Ascending aorta (tissue), 2 donors: ENCODE measurements at regions not wholly inside any gene's neighbourhood (a gene's known extent, or its start where the extent isn't known, plus 50 kb on each side); places are given as distances from the start of the nearest gene placed in this dataset.

Experiments used
- DNase-seq, 2 donors: peaks; one replicate each; pipeline ENCODE4 v3.0.0-alpha.2; 2019; ENCODE audit warnings: low spot score in 2 of 2
- H3K27ac ChIP-seq, 2 donors: fragments of 200-600 bp; sonication (generic); one replicate each; pipeline ENCODE4 v1.5.1; 2016 to 2017; ENCODE audit warnings: mild to moderate bottlenecking in 1 of 2
- H3K27me3 ChIP-seq: fragments of 200-600 bp; sonication (generic); one replicate; pipeline ENCODE4 v1.5.1; 2017
- H3K36me3 ChIP-seq, 2 donors: fragments of 200-600 bp; sonication (generic); one replicate each; pipeline ENCODE4 v1.5.1; 2016
- H3K4me1 ChIP-seq, 2 donors: fragments of 200-600 bp; sonication (generic); one replicate each; pipeline ENCODE4 v1.5.1; 2016 to 2017; ENCODE audit warnings: mild to moderate bottlenecking in 1 of 2
- H3K4me3 ChIP-seq, 2 donors: fragments of 200-600 bp; sonication (generic); one replicate each; pipeline ENCODE4 v1.5.1; 2016 to 2017; ENCODE audit warnings: mild to moderate bottlenecking in 1 of 2
- H3K9me3 ChIP-seq, 2 donors: fragments of 200-600 bp; sonication (generic); one replicate each; pipeline ENCODE4 v1.5.1; 2016
- intact Hi-C: fragments of 100-400 bp; cut with DNase I; formaldehyde crosslinking; loops from one replicate; pipeline ENCODE4 v1.15.1; 2023
- TF ChIP-seq, protein P1 (sequence below), 3 experiments: fragments of 200-600 bp in 2 of 3; fragments of 450-650 bp in 1 of 3; sonication (generic) in 2 of 3; IDR thresholded peaks; one replicate each; pipeline ENCODE4 v1.5.1; 2016 to 2019; ENCODE audit warnings: antibody characterized with exemption in 3 of 3, mild to moderate bottlenecking in 1 of 3, moderate library complexity in 1 of 3

DNA sequence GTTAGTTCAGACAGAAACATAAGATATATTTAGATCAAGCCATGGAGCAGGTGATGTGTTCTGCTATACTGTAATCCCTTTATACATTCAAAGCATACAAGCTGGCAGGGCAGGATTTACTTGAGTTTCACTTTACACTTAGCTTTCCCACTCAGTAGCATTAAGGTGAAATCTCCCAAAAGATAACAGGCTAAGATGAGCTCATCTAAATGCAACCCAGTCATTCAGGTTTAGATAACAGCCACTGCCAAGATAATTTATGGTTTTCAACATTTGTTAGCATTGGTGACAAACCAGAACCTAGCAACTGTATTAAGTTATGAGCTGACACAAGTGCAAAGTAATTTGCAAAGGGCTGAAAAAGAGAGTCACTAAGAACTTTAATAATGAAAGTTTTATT is 925.1 kb upstream of the ATXN7L3B start:
- no peaks in the 10 kb centered on the region for H3K27me3 ChIP-seq
- intact Hi-C loops, result no loop called here
- no peak for DNase-seq
- no peaks in the 10 kb centered on the region for H3K36me3 ChIP-seq
- H3K4me1 ChIP-seq, result no peaks in the 10 kb centered on the region
- TF ChIP-seq, protein P1, sequence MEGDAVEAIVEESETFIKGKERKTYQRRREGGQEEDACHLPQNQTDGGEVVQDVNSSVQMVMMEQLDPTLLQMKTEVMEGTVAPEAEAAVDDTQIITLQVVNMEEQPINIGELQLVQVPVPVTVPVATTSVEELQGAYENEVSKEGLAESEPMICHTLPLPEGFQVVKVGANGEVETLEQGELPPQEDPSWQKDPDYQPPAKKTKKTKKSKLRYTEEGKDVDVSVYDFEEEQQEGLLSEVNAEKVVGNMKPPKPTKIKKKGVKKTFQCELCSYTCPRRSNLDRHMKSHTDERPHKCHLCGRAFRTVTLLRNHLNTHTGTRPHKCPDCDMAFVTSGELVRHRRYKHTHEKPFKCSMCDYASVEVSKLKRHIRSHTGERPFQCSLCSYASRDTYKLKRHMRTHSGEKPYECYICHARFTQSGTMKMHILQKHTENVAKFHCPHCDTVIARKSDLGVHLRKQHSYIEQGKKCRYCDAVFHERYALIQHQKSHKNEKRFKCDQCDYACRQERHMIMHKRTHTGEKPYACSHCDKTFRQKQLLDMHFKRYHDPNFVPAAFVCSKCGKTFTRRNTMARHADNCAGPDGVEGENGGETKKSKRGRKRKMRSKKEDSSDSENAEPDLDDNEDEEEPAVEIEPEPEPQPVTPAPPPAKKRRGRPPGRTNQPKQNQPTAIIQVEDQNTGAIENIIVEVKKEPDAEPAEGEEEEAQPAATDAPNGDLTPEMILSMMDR (IDR thresholded peaks at IDR 0.05), result no peak
- H3K9me3 ChIP-seq, result no peaks in the 10 kb centered on the region
- no peak overlapping the region for H3K4me3 ChIP-seq
- H3K27ac ChIP-seq, result no peak overlapping the region

DNA sequence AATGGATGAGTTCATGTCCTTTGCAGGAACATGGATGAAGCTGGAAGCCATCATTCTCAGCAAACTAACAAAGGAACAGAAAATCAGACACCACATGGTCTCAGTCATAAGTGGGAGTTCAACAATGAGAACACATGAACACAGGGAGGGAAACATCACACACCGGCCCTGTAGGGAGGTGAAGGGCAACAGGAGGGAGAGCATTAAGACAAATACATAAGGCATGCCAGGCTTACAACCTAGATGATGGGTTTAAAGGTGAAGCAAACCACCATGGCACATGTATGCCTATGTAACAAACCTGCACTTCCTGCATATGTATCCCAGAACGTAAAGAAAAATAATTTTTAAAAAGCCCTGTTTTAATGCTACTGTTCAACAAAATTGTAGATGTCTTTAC is 914.2 kb upstream of the ATXN7L3B start:
- Histone ChIP-seq H3K27me3 (no peaks in the 10 kb centered on the region), H3K27ac (no peak overlapping the region), H3K4me3 (no peak overlapping the region), H3K4me1 (no peaks in the 10 kb centered on the region), H3K9me3 (no peaks in the 10 kb centered on the region), H3K36me3 (no peaks in the 10 kb centered on the region)
- no peak for DNase-seq
- TF ChIP-seq, protein P1 (IDR thresholded peaks at IDR 0.05), result no peak
- intact Hi-C loops, result no loop called here

DNA sequence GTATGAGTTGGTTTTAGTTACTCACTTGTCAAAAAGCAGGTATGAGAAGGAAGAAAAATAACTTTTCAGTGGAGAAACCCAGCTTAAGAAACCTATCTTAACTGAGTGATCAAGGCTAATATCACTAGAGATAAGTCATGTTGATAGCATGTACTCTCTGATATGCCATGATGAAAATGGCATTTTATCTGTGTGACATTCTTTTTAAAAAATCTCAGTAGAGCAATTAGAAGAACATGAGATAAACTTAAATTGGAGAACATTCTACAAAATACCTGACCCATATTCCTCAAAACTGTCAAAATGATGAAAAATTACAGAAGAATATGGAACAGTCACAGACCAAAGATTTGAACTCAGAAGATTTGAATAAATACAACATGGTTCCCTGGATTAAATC is 912.4 kb upstream of the ATXN7L3B start:
- H3K4me1 ChIP-seq, result no peaks in the 10 kb centered on the region
- H3K27me3 ChIP-seq, result no peaks in the 10 kb centered on the region
- H3K27ac ChIP-seq, result no peak overlapping the region
- TF ChIP-seq, protein P1 (IDR thresholded peaks at IDR 0.05), result no peak
- intact Hi-C loops, result no loop called here
- no peaks in the 10 kb centered on the region for H3K36me3 ChIP-seq
- H3K4me3 ChIP-seq, result no peak overlapping the region
- H3K9me3 ChIP-seq, result no peaks in the 10 kb centered on the region
- no peak for DNase-seq

DNA sequence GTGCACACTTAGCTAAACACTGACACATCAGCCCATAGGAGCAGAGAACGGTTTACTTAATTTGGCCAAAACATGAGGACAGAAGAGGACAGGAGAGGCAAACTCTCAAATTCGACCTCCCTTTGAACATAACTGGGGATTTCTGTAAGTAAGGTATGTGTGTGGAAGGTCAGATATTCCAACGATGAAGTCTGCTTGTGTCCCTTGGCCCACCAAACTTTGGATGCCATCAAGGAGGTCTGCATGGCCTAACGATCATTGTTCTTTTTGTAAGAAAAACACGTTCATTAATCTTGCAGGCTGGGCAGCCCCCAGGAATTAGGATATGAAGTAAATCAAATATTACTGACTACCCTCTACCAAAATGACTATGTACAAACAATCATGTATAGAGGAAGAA is 908.5 kb upstream of the ATXN7L3B start:
- TF ChIP-seq, protein P1 (IDR thresholded peaks at IDR 0.05), result no peak
- DNase-seq, result no peak
- Histone ChIP-seq H3K36me3 (no peaks in the 10 kb centered on the region), H3K27me3 (no peaks in the 10 kb centered on the region), H3K4me1 (no peaks in the 10 kb centered on the region), H3K4me3 (no peak overlapping the region), H3K27ac (no peak overlapping the region), H3K9me3 (no peaks in the 10 kb centered on the region)
- intact Hi-C loops, result no loop called here

DNA sequence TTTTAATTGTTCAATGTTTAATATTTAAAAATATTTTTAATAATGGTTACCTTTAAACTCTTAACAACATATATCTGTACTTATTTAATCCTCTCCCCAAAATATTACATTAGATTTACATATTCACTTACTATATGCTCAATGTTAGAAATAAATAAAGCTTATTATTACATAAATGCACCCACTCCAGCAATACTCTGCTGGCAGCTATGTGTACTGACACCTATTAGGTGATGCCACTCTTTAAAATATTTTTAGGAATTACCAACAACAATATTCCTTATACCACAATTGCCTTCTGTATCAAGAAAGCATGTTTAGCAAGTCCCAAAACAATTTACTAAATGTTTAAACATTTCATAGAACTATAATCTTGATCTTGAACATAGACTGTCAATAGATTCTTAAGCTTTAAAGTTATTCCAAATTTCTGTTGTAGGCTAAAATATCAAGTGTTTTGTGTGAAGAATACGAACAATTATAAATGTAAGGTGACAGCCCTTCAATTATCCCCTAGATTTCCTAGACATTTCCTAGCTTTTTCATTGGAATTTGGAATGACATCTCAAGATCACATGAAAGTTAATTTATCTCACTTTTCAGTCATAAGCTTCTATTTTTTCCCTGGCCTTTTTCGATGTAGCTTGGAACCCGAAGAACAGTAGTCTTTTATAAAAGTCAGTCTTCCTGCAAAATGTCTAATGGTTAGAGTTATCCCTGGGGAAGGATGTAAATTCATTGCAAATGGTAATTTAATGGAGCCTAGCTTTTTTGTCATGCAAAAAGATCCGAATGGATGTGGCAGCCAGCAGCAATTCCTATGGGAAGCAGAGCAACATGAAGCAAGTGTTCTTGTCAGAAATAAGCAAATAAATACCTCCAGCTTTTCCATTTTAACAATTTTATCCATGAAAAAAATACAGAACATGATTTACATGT is 907.5 kb upstream of the ATXN7L3B start:
- DNase-seq, result no peak
- no peaks in the 10 kb centered on the region for H3K36me3 ChIP-seq
- no peak overlapping the region for H3K4me3 ChIP-seq
- no peaks in the 10 kb centered on the region for H3K9me3 ChIP-seq
- H3K27ac ChIP-seq, result no peak overlapping the region
- no peaks in the 10 kb centered on the region for H3K4me1 ChIP-seq
- no peaks in the 10 kb centered on the region for H3K27me3 ChIP-seq
- TF ChIP-seq, protein P1 (IDR thresholded peaks at IDR 0.05), result no peak
- intact Hi-C loops, result no loop called here
